ENCODE measurements at regions not wholly inside any gene's neighbourhood (a gene's known extent, or its start where the extent isn't known, plus 50 kb on each side); places are given as distances from the start of the nearest gene placed in this dataset.

DNA sequence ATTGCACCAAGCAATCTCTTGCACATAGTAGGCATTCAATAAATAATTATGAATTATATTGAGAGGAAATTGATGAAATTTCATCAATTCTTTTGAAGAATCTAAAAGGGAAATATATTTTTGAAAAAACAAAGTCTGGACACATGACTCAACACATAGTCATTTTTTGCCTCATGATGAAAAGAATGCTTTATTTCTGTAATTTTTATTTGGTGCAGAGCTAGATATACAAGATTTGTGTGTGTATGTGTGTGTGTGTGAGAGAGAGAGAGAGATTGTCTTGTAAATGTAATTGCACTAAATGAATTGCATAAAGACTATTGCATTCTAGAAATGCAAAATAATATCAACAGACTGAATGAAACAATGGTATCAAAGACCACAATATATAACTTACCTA lies 206.2 kb upstream of the C1orf87 start:
- Mint-ChIP-seq H3K27ac (no peak overlapping the region), H3K4me3 (no peak overlapping the region)

DNA sequence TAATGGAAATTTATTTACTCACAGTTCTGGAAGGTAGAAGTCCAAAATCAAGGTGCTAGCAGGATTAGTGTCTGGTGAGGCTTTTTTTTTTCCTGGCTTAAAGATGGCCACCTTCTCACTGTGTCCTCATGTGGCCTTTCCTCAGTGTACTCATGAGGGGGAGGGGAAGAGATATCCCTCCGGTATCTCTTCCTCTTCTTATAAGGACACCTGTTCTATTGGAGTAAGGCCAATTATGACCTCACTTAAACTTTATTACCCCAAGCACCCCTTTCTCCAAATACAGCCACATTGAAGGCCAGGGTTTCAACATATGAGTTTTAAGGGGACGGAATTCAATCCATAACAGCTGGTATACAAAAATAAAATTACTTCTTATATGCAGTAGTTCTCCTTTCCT lies 203.7 kb upstream of the C1orf87 start:
- DNase-seq = no peak
- Histone ChIP-seq H3K36me3 (ENCODE audit: control insufficient read depth, insufficient read depth, low read length) (no peaks in the 10 kb centered on the region), H3K27ac (ENCODE audit: low read depth, low read length) (no peak overlapping the region), H3K27me3 (ENCODE audit: control insufficient read depth, insufficient read depth, low read length, poor library complexity, severe bottlenecking) (no peaks in the 10 kb centered on the region), H3K9me3 (ENCODE audit: control insufficient read depth, low read length) (no peaks in the 10 kb centered on the region), H3K9ac (ENCODE audit: extremely low read depth, low read length, poor library complexity, severe bottlenecking) (no peak overlapping the region), H3K4me1 (ENCODE audit: control insufficient read depth, insufficient read depth, low read length) (no peaks in the 10 kb centered on the region), H3K4me3 (ENCODE audit: low read length) (no peak overlapping the region)
- no peak overlapping the region for H3K4me3 Mint-ChIP-seq
- H3K4me1 Mint-ChIP-seq = peaks cover 5% of the 10 kb centered on the region
- 72% methylated on average over 2 of the region's 2 CpGs; no CpG with 5 or more reads in 1 of the 2 experiments for WGBS, 2 experiments (ENCODE audit: insufficient coverage in 1 of 2, insufficient read length in 1 of 2)
- H3K36me3 Mint-ChIP-seq (ENCODE audit: low read depth) = no peaks in the 10 kb centered on the region
- H3K27me3 Mint-ChIP-seq (ENCODE audit: insufficient read depth) = no peaks in the 10 kb centered on the region
- H3K9me3 Mint-ChIP-seq = no peaks in the 10 kb centered on the region
- H3K27ac Mint-ChIP-seq = no peak overlapping the region
- TF ChIP-seq, protein P1, sequence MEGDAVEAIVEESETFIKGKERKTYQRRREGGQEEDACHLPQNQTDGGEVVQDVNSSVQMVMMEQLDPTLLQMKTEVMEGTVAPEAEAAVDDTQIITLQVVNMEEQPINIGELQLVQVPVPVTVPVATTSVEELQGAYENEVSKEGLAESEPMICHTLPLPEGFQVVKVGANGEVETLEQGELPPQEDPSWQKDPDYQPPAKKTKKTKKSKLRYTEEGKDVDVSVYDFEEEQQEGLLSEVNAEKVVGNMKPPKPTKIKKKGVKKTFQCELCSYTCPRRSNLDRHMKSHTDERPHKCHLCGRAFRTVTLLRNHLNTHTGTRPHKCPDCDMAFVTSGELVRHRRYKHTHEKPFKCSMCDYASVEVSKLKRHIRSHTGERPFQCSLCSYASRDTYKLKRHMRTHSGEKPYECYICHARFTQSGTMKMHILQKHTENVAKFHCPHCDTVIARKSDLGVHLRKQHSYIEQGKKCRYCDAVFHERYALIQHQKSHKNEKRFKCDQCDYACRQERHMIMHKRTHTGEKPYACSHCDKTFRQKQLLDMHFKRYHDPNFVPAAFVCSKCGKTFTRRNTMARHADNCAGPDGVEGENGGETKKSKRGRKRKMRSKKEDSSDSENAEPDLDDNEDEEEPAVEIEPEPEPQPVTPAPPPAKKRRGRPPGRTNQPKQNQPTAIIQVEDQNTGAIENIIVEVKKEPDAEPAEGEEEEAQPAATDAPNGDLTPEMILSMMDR (conservative IDR thresholded peaks at IDR 0.05) = no peak

More for the DNA sequence above, 206.2 kb upstream of the C1orf87 start:
- Mint-ChIP-seq H3K4me1 (peaks cover 9% of the 10 kb centered on the region), H3K9me3 (no peaks in the 10 kb centered on the region), H3K36me3 (ENCODE audit: low read depth) (no peaks in the 10 kb centered on the region), H3K27me3 (ENCODE audit: insufficient read depth) (no peaks in the 10 kb centered on the region)
- TF ChIP-seq, protein P1 (conservative IDR thresholded peaks at IDR 0.05) = no peak
- no peak for DNase-seq
- Histone ChIP-seq H3K4me3 (ENCODE audit: low read length) (no peak overlapping the region), H3K27me3 (ENCODE audit: control insufficient read depth, insufficient read depth, low read length, poor library complexity, severe bottlenecking) (no peaks in the 10 kb centered on the region), H3K4me1 (ENCODE audit: control insufficient read depth, insufficient read depth, low read length) (no peaks in the 10 kb centered on the region), H3K9me3 (ENCODE audit: control insufficient read depth, low read length) (no peaks in the 10 kb centered on the region), H3K27ac (ENCODE audit: low read depth, low read length) (no peak overlapping the region), H3K36me3 (ENCODE audit: control insufficient read depth, insufficient read depth, low read length) (no peaks in the 10 kb centered on the region), H3K9ac (ENCODE audit: extremely low read depth, low read length, poor library complexity, severe bottlenecking) (no peak overlapping the region)

DNA sequence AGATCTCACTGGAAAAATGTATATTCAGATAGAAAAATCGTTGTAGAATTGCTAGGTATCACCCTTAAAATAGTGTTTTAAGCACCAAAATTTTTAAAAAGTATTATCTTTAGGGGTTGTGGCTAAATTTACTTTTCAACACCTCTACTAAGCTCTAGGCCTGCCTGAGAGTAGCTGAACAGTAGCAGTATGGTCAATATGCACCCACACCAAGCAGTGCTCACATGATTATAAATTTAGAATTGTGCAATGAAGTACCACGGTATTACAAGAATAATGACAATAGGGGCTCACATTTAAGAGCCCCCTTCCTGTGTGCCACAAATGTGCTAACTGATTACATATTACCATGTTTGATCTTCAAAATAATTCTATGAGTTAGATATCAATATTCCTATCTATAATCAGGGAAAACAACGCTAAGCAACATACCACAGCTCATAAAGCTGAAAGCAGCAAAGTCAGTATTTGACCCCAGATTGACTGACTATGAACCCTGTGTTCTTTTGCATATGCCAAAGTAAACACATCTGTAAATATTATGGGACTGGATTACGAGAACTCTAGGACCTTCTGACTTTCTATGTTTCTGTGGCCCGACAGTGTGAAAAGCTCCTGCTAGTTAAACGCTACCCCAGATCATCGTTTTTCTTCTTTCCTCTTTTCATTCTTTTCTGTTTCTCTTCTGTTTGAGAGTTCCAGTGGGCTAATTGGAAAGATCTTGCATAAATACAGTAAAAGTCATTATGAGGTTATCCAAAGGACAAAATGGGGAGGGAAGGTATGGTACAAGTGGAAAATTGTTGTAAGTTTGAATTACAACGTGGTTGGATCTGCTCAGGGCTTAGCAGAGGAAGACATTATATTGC lies 201.1 kb upstream of the C1orf87 start:
- TF ChIP-seq, protein P1 (conservative IDR thresholded peaks at IDR 0.05) = no peak
- no peak for DNase-seq
- no peaks in the 10 kb centered on the region for H3K9me3 Mint-ChIP-seq
- no peaks in the 10 kb centered on the region for H3K36me3 Mint-ChIP-seq (ENCODE audit: low read depth)
- no peaks in the 10 kb centered on the region for H3K36me3 ChIP-seq (ENCODE audit: control insufficient read depth, insufficient read depth, low read length)
- no peak overlapping the region for H3K27ac ChIP-seq (ENCODE audit: low read depth, low read length)
- no peak overlapping the region for H3K4me3 Mint-ChIP-seq
- H3K4me1 Mint-ChIP-seq = no peaks in the 10 kb centered on the region
- no peak overlapping the region for H3K27ac Mint-ChIP-seq
- no peaks in the 10 kb centered on the region for H3K27me3 ChIP-seq (ENCODE audit: control insufficient read depth, insufficient read depth, low read length, poor library complexity, severe bottlenecking)
- H3K4me3 ChIP-seq (ENCODE audit: low read length) = no peak overlapping the region
- no peak overlapping the region for H3K9ac ChIP-seq (ENCODE audit: extremely low read depth, low read length, poor library complexity, severe bottlenecking)
- no peaks in the 10 kb centered on the region for H3K9me3 ChIP-seq (ENCODE audit: control insufficient read depth, low read length)
- WGBS, 2 experiments (ENCODE audit: insufficient coverage in 1 of 2, insufficient read length in 1 of 2) = 92% methylated on average over 4 to 8 of the region's 8 CpGs
- H3K4me1 ChIP-seq (ENCODE audit: control insufficient read depth, insufficient read depth, low read length) = no peaks in the 10 kb centered on the region
- H3K27me3 Mint-ChIP-seq (ENCODE audit: insufficient read depth) = no peaks in the 10 kb centered on the region
